HEK293T (cell line): ENCODE measurements at regions not wholly inside any gene's neighbourhood (a gene's known extent, or its start where the extent isn't known, plus 50 kb on each side); places are given as distances from the start of the nearest gene placed in this dataset.

Source experiments
- ARNT ChIP-seq: fragments of 450-650 bp; IDR thresholded peaks from 2 replicates; pipeline ENCODE4 v1.6.1; 2017; ENCODE audit warnings: mild to moderate bottlenecking
- ELF4 ChIP-seq: fragments of 450-650 bp; IDR thresholded peaks from 2 replicates; pipeline ENCODE4 v1.6.1; 2017; ENCODE audit warnings: antibody characterized with exemption
- FOXA1 ChIP-seq: fragments of 450-650 bp; IDR thresholded peaks from 2 replicates; pipeline ENCODE4 v1.6.1; 2016; ENCODE audit warnings: mild to moderate bottlenecking
- FOXK2 ChIP-seq: fragments of 450-650 bp; IDR thresholded peaks from 2 replicates; pipeline ENCODE4 v1.6.1; 2016; ENCODE audit warnings: mild to moderate bottlenecking
- FOXM1 ChIP-seq: fragments of 450-650 bp; IDR thresholded peaks from 2 replicates; pipeline ENCODE4 v1.6.1; 2017; ENCODE audit warnings: mild to moderate bottlenecking, borderline replicate concordance
- HDGF ChIP-seq: fragments of 450-650 bp; IDR thresholded peaks from 2 replicates; pipeline ENCODE4 v1.6.1; 2017; ENCODE audit warnings: antibody characterized with exemption, borderline replicate concordance
- NFRKB ChIP-seq: fragments of 450-650 bp; IDR thresholded peaks from 2 replicates; pipeline ENCODE4 v1.6.1; 2016; ENCODE audit warnings: mild to moderate bottlenecking, moderate library complexity
- SP1 ChIP-seq: fragments of 450-650 bp; IDR thresholded peaks from 2 replicates; pipeline ENCODE4 v1.6.1; 2017
- SUZ12 ChIP-seq: fragments of 450-650 bp; IDR thresholded peaks from 2 replicates; pipeline ENCODE4 v1.6.1; 2016; ENCODE audit warnings: mild to moderate bottlenecking
- ZNF384 ChIP-seq: fragments of 450-650 bp; IDR thresholded peaks from 2 replicates; pipeline ENCODE4 v1.6.1; 2016
- TF ChIP-seq, protein P1 (sequence below): fragments of 450-650 bp; IDR thresholded peaks from 2 replicates; pipeline ENCODE4 v1.6.1; 2016

DNA sequence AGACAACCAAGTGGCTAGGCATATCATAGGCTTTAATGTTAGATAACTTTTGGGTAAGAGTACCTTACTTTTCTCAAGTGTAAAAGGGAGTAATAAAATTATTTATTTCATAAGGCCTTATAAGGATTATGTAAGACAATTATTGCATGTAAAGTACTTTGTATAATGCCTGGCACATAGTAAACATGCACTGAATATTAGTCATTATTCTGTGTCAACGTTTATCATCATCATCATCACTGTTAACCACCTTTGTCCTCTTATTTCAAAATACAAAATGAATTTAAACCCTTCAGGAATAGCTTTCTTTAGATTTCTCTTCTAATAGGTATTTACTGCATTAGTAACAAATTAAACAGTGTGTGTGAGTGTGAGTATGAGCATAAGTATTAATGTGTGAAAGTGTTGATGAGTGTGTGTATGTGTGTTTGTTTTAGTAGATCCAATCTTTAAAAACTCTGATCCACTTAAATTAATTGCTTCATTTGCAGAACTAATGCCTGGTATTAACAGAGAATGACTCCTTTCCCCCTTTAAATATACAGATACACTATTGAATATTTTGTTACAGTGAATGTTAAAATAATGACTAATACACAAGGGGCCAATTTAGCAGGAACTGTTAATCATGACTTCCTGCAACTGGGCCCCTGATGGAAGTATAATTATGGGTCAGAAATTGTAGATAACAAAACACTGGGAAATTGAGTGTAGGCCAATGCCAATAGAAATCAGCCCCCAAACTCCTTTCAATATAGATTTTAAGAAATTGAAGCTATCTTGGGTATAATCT lies 213.3 kb upstream of the FZD8 start:
- TF ChIP-seq HDGF (no peak), FOXA1 (no peak), ELF4 (no peak), SP1 (no peak), NFRKB (no peak), FOXK2 (no peak), ARNT (no peak), FOXM1 (no peak), SUZ12 (no peak), ZNF384 (no peak)
- TF ChIP-seq, protein P1, sequence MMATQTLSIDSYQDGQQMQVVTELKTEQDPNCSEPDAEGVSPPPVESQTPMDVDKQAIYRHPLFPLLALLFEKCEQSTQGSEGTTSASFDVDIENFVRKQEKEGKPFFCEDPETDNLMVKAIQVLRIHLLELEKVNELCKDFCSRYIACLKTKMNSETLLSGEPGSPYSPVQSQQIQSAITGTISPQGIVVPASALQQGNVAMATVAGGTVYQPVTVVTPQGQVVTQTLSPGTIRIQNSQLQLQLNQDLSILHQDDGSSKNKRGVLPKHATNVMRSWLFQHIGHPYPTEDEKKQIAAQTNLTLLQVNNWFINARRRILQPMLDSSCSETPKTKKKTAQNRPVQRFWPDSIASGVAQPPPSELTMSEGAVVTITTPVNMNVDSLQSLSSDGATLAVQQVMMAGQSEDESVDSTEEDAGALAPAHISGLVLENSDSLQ = no peak
